ENCODE measurements at regions not wholly inside any gene's neighbourhood (a gene's known extent, or its start where the extent isn't known, plus 50 kb on each side); places are given as distances from the start of the nearest gene placed in this dataset.
A peak's percentile ranks its signal among the peaks of the same experiment; 100 is the strongest.

DNA sequence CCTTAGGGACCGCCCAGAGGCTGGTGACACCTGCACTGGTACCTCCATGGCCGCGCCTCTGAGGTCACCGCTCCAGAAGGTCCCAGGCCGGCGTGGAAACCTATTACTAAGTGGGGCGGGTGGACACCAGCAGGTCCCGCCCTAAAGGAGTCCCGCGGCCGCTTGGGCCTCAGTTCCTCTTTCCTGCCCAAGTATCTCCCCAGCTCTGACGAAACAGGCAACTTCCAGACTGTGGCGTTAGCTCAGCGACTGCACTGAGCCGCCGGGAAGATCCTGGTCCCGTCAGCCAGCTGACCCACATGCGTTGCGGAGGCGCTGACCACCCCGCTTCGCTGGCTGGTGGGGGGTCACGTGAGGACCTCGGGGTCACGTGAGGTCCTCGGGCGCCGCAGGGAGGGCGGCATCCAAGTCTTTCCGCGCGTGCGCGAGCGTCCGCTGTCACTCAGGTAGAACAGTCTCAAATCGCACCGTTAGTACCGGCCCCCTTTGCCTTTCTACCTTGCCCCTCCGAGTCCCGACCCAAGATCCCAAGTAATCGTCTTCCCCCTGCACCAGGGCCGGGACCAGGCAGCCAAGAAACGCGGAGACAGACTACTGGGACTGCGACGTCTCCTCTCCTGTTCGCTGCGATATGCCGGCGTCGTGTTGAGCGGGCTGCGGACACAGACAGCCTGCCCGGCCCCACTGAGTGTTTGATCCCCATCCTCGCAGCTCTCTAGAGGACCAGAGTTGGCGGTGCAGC, 53.7 kb upstream of the KDM4C start:
- H3K36me3 Mint-ChIP-seq, result peaks cover 0 to 8% (median 2%) of the 10 kb centered on the region in 3 donors
- Histone ChIP-seq H3K36me3 (ENCODE audit: insufficient read depth, low read length) (no peaks in the 10 kb centered on the region), H3K27ac (ENCODE audit: low read depth, low read length) (peak overlapping the region; percentile 93), H3K27me3 (ENCODE audit: insufficient read depth, low read length, poor library complexity, severe bottlenecking) (no peaks in the 10 kb centered on the region), H3K4me3 (ENCODE audit: low read length) (peak overlapping the region; percentile 92), H3K4me1 (ENCODE audit: insufficient read depth, low read length) (peaks cover 5% of the 10 kb centered on the region), H3K9me3 (ENCODE audit: low read length) (no peaks in the 10 kb centered on the region)
- peaks cover 6 to 18% (median 7%) of the 10 kb centered on the region in 3 donors for H3K4me1 Mint-ChIP-seq
- peak overlapping the region; percentile 92 to 97 (median 94) for H3K27ac Mint-ChIP-seq
- peak overlapping the region; percentile 83 to 97 (median 92) for H3K4me3 Mint-ChIP-seq
- POLR2A ChIA-PET, result interaction anchor here (0.7 to 3.0 kb wide), 6 partner anchors 12 to 351 kb away, joined by 3 to 41 read pairs (median 12); partner anchors contain the start of genes KDM4C and UHRF2
- H3K27me3 Mint-ChIP-seq, result peaks cover 0 to 2% of the 10 kb centered on the region in 2 donors
- DNase-seq, result peak; percentile 74 to 92 (median 78)
- CTCF ChIA-PET, result interaction anchor here (0.8 to 2.5 kb wide), 5 partner anchors 17 to 291 kb away, joined by 3 to 11 read pairs (median 4); partner anchors contain the start of genes KDM4C and UHRF2
- peaks cover 0 to 1% (median 0%) of the 10 kb centered on the region in 5 donors for H3K9me3 Mint-ChIP-seq

DNA sequence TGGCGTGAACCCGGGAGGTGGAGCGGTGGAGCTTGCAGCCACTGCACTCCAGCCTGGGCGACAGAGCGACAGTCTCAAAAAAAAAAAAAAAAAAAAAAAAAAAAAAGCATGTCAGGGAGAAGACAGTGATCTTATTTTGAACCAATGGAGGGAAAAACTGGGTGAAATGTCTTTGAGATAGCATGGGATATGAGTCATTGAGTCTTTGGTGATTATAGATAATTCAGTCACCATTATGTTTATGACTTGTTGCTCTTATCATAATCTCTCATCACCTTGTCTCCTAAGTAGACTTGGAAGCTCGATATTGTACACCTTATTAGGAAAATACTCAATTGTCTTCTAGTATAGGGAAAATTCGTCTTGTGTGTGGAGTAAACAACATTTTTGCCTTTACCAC, 55.1 kb upstream of the KDM4C start:
- H3K9me3 ChIP-seq (ENCODE audit: low read length), result no peaks in the 10 kb centered on the region
- H3K9me3 Mint-ChIP-seq, result peaks cover 0 to 1% (median 0%) of the 10 kb centered on the region in 5 donors
- no peaks in the 10 kb centered on the region for H3K27me3 ChIP-seq (ENCODE audit: insufficient read depth, low read length, poor library complexity, severe bottlenecking)
- peak overlapping the region; percentile 65 to 93 (median 90) for H3K4me3 Mint-ChIP-seq
- DNase-seq, result no peak
- no peaks in the 10 kb centered on the region for H3K36me3 ChIP-seq (ENCODE audit: insufficient read depth, low read length)
- H3K27ac ChIP-seq (ENCODE audit: low read depth, low read length), result no peak overlapping the region
- H3K27ac Mint-ChIP-seq, result peak overlapping the region in 7 of 8 donors; percentile 14 to 97 (median 92)
- peaks cover 6 to 18% (median 7%) of the 10 kb centered on the region in 3 donors for H3K4me1 Mint-ChIP-seq
- peaks cover 5% of the 10 kb centered on the region for H3K4me1 ChIP-seq (ENCODE audit: insufficient read depth, low read length)
- peaks cover 0 to 8% (median 2%) of the 10 kb centered on the region in 3 donors for H3K36me3 Mint-ChIP-seq
- H3K4me3 ChIP-seq (ENCODE audit: low read length), result peak overlapping the region; percentile 92
- ChIA-PET CTCF (interaction anchor here (0.6 to 2.5 kb wide), 2 partner anchors 21 to 47 kb away, joined by 3 to 11 read pairs; no protein-coding TSS in a partner anchor), POLR2A (interaction anchor here (0.7 to 3.0 kb wide), 4 partner anchors 21 to 290 kb away, joined by 4 to 41 read pairs (median 20); partner anchors contain the start of genes KDM4C and UHRF2)
- H3K27me3 Mint-ChIP-seq, result peaks cover 0 to 2% of the 10 kb centered on the region in 2 donors

DNA sequence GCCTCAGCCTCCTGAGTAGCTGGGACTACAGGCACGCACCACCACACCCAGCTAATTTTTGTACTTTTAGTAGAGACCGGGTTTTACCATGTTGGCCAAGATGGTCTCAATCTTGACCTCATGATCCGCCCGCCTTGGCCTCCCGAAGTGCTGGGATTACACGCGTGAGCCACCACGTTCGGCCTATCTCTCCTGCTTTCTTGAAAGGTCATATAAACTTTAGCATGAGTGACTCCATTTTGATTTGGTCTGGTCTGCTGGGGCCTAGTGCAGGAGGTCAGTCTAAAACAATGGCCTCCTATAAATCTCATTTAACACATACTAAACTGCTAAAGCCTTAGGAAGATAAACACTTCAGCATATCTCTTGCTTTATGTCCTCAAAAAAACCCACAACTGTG, 50.6 kb upstream of the GLDC start:
- ChIA-PET POLR2A (no interaction called here), CTCF (no interaction called here)
- no peak overlapping the region for H3K4me3 Mint-ChIP-seq

DNA sequence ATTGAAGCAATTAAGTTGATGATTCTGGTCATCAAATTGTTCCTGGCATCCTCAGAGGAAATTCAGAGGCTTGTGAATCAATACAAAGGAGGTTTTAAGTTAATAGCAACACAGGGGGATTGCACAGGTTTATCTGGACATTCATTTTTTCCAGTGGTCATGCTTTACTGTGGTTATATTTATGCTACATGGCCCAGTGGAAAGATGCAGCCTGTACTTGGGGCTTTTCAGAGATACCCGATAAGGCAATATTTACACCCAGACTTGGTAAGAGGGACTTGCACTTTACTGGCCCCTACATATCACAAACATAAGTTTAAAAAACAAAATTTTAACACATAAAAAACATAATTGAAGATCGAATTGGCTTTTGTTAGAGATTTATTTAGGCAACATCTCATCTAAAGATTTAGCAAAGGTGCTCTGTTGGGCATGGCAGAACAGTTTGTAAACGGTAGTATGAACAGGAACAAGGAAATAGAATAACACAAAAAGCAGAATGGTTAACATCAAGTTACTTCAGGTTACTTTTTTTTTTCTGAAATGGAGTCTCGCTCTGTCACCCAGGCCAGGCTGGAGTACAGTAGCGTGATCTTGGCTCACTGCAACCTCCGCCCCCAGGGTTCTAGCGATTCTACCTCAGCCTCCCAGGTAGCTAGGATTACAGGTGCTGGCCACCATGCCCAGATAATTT, 49.7 kb upstream of the GLDC start:
- Mint-ChIP-seq H3K27ac (no peak overlapping the region), H3K4me1 (no peaks in the 10 kb centered on the region), H3K4me3 (peak overlapping the region in 1 of 7 donors; percentile 37), H3K9me3 (no peaks in the 10 kb centered on the region), H3K36me3 (peaks cover 0 to 2% (median 0%) of the 10 kb centered on the region in 3 donors), H3K27me3 (no peaks in the 10 kb centered on the region)
- H3K36me3 ChIP-seq (ENCODE audit: insufficient read depth, low read length), result no peaks in the 10 kb centered on the region
- no peaks in the 10 kb centered on the region for H3K9me3 ChIP-seq (ENCODE audit: low read length)
- POLR2A ChIA-PET, result no interaction called here
- no peak overlapping the region for H3K27ac ChIP-seq (ENCODE audit: low read depth, low read length)
- no peak overlapping the region for H3K4me3 ChIP-seq (ENCODE audit: low read length)
- CTCF ChIA-PET, result no interaction called here
- no peak for DNase-seq
- H3K4me1 ChIP-seq (ENCODE audit: insufficient read depth, low read length), result no peaks in the 10 kb centered on the region
- no peaks in the 10 kb centered on the region for H3K27me3 ChIP-seq (ENCODE audit: insufficient read depth, low read length, poor library complexity, severe bottlenecking)

More for the DNA sequence above, 50.6 kb upstream of the GLDC start:
- H3K9me3 ChIP-seq (ENCODE audit: low read length), result no peaks in the 10 kb centered on the region
- Mint-ChIP-seq H3K27ac (no peak overlapping the region), H3K36me3 (peaks cover 0 to 2% (median 0%) of the 10 kb centered on the region in 3 donors), H3K9me3 (no peaks in the 10 kb centered on the region), H3K27me3 (no peaks in the 10 kb centered on the region), H3K4me1 (no peaks in the 10 kb centered on the region)
- H3K36me3 ChIP-seq (ENCODE audit: insufficient read depth, low read length), result no peaks in the 10 kb centered on the region
- H3K4me3 ChIP-seq (ENCODE audit: low read length), result no peak overlapping the region
- H3K27ac ChIP-seq (ENCODE audit: low read depth, low read length), result no peak overlapping the region
- no peaks in the 10 kb centered on the region for H3K27me3 ChIP-seq (ENCODE audit: insufficient read depth, low read length, poor library complexity, severe bottlenecking)
- no peaks in the 10 kb centered on the region for H3K4me1 ChIP-seq (ENCODE audit: insufficient read depth, low read length)
- no peak for DNase-seq
